ENCODE measurements at regions not wholly inside any gene's neighbourhood (a gene's known extent, or its start where the extent isn't known, plus 50 kb on each side); places are given as distances from the start of the nearest gene placed in this dataset.
"Not testable (repeated sequence)": the region's sequence is repeated elsewhere in the genome, so short reads cannot be mapped to it uniquely, and the experiment has no call there.

DNA sequence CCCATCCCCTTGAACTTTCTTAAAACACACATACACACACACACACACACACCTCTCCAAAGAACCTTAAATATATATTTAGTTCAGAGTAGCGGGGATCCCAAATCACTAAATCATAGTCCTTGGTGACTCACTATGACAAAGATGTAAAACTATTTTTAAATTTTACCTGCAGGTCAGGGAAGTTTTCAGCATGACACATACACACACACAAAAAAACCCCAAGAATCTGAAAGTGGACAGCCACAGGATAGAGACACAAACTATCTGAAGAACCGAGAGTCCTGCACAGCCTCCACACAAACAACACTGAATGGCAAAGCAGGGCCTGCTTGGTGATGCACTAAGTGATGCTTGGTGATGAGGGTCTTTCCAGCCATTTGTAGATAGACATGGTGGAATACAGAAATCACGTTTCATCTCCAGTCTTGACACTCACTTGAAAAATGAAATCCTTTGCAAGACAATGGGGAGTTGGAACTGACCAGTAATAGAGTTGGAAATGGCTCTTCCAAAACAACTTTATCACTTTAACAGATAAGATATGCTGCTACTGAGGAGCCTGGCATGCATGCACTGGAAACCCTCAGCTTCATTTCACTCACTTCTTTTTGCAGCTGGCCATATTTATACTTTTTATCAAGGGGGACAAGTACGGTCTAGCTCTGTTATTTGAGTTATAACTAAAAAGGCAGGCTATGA, 307.3 kb downstream of the RAPGEF2 start:
- no peak for DNase-seq

DNA sequence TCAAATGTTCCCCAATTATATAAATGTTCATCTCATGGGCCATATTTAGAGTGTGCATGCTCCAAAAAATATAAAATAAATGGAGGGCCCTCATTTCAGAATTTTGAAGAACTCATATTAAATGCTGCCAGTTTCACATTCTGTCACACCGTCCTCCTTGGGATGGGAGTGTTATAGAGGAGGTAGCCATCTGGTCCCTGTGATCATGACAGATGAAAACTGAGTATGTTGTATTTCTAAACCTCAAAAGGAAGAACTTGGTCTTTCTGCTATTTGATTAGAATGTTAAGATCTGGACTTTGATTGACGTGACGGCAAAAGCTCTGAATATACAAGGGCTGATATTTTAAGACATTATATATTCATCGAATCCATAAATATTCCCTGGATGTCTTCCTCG, 308.0 kb downstream of the RAPGEF2 start:
- DNase-seq, result no peak

DNA sequence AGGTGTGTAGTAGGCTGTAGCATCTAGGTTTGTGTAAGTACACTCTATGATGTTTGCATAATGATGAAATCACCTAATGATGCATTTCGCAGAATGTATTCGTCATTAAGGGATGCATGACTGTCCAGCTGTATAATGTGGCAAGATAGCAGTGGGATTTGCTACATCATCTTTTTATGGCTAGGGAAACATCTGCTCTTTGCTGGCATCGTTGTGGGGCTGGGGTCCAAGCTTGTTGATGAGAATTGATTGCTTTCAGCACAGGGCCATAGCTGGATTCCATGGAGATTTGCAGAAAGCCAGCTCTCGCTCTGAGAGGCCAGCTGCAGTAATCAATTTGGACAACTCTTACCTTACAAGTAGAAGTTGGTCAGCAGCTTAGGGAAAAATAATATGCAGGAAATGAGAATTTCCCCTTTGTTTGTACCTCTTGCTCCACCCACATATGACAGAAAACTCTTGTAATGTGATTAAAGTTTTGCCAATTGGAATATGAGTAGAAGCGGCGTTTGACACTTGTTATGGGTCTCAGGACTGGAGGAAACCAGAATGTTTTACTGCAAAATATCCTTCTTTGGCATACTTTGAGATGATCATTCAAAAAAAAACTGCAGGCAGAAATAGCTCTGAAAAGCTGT, 310.5 kb downstream of the RAPGEF2 start:
- no peak for DNase-seq

DNA sequence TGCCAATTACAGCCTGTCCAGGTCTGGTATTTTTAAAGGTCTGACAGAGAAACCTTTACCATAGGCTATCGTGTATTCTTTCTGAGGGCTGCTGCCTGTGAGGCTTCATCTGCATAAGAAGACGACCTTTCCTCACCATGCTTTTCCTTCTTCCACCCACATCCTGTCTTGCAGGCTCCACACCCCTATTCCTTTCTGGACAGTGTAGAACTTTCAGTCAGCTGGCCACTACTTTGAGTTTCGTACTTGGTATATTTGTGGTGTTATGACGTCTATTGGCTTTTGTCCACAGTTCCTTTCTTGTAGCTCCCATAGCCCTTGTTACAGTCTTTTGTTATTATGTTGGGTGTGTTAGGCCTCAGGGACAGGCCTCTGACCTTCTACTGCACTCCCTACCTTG, 311.4 kb downstream of the RAPGEF2 start:
- DNase-seq, result no peak

DNA sequence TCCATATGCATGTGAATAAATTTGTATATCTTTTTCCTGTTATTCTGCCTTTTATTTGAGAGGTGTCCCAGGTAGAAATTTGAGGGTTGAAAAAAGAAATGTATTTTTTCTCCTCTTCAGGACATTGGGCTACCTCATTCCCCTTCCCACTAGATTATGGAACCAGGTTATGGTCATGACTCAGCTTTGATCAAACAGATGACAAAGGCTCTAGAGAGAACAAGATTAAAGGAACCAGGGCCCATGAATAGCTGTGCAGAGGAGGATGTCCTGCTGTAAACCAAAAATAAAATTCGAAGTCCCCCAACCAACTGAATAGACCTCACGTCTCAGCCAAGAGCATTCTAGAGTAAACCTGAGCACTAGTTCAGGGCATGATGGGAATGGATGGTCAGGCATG, 313.2 kb downstream of the RAPGEF2 start:
- DNase-seq, result no peak

DNA sequence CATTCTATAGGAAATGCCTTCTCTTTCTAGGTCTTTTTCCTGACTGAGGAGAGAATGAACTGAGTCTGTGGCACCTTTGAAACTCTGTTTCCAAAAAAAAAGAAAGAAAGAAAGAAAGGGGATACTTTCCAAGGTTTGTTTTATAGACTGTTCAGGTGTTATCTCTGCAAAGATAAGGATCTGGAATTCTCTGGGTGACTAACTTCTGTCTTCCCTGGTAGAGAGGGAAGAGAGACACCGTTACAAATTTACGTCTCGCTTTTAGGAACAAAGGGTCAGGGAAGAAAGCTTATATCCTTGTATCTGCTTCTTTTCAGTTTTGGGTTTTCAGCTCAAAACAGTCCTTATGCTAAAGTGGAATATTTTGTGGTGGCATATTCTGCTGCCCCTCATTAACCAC, 314.1 kb downstream of the RAPGEF2 start:
- no peak for DNase-seq

DNA sequence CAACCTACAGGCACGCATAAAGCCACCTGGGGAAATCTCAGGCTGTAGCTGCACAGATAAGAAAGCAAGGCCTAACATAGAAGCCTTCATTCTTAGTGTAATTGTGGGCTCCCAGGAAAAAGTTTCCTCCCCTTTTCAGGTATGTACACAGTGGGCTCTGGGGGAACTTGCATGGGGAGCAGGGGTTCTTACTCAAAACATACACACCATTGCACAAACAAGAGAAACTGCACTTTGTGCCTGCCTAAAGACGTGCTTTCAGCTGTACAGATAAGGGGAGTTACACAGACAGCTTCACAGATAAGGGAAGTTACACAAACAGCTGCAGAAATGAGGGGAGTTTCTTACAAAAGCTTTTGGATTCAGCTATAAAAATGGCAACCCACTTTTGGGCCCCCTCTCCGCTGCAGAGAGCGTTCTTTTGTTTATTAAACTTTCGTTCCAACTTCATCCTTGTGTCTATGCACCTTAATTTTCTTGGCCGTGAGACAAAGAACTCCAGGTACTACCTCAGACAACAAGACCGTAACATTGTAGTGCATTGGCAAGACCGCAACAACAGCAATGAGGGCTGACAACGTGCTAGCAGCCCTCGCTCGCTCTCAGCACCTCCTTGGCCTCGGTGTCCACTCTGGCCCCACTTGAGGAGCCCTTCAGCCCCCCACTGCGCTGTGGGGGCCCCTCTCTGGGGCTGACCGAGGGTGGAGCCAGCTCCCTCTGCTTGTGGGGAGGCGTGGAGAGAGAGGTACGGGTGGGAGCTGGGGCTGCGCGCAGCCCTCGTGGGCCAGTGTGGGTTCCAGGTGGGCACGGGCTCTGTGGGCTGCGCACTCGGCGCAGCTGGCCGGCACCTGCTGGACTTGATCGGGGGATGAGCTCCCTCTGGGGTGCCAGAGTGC, 317.5 kb downstream of the RAPGEF2 start:
- DNase-seq, result no peak

DNA sequence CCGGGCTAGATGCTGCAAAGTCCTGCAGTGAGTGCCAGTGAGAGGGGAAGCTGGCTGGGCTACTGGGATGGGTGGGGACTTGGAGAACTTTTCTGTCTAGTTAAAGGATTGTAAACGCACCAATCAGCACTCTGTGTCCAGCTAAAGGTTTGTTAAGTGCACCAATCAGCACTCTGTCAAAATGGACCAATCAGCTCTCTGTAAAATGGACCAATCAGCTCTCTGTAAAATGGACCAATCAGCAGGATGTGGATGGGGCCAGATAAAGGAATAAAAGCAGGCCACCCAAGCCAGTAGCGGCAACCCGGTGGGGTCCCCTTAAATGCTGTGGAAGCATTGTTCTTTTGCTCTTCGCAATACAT, 318.2 kb downstream of the RAPGEF2 start:
- not testable (repeated sequence) for DNase-seq

DNA sequence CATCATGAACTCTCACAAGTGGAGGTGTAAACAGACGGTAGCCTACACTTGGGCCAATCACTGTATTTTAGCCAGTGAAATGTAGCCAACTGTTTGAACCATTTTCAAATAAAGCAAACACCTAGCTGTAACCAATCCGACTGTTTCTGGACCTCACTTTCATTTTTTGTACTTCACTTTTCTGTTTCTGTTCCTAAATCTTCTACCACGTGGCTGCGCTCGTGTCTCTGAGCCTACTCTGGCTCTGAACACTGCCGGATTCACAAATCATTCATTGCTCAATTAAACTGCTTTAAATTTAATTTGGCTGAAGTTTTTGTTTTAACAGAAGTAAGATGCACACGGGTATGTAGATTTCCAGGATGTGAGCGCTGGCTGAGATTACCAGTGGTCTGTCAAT, 319.1 kb downstream of the RAPGEF2 start:
- DNase-seq, result no peak

DNA sequence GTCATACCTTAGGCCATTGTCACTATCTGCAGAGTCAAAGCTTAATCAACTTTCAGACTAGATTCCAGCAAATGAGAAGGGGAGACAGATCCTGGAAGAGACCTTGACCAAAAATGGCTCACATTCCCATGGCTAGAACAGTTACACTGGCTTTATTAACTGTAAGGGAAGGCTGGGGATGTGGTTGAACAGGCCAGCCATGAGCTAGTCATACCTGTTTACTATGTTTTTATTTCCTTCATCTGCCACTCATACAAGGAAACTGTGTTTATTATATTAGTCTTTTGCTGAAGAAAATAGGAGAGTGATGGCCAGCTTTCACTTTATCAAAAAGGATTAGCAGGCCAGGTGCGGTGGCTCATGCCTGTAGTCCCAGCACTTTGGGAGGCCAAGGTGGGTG, 319.7 kb downstream of the RAPGEF2 start:
- DNase-seq, result no peak

DNA sequence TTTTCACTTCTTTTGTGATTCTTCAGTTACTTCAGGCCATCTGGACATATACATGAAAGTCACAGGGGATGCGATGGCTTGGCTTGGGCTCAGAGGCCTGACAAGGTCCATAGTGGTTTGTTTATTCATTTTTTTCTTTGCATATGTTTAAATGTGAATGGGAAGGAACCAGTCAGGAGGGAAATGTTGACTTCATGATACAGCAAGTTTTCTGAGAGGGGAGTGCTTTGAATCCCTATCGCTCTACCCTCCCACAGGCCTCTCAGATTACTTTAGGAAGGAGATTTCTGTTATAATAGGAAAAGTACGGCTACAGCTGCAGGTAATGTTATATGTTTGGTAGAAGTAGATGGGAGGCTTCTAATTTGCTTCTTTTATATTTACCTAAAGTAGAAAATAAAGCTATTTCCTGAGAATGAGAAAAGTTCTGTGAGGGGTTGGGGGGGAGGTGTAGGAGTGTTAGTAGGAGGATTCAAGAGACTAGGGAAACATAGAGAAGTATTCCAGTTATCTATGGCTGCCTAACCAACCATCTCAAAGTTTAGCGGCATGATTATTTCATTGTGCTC, 322.9 kb downstream of the RAPGEF2 start:
- no peak for DNase-seq

DNA sequence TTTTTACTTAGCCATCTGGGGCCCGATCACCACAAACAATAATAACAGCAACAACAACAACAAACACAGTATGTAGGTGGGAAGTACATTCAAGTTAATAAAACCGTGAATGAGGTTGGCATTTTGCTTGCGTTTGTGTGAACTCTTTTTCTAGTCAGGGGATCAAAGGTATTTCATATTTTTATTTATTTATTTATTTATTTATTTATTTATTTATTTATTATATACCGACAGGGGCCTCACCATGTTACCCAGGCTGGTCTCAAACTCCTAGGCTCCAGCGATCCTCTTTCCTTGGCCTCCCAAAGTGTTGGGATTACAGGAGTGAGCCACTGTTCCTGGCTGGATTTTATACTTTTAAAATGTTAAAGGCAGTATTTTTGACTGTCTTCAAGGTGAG, 325.4 kb downstream of the RAPGEF2 start:
- no peak for DNase-seq

DNA sequence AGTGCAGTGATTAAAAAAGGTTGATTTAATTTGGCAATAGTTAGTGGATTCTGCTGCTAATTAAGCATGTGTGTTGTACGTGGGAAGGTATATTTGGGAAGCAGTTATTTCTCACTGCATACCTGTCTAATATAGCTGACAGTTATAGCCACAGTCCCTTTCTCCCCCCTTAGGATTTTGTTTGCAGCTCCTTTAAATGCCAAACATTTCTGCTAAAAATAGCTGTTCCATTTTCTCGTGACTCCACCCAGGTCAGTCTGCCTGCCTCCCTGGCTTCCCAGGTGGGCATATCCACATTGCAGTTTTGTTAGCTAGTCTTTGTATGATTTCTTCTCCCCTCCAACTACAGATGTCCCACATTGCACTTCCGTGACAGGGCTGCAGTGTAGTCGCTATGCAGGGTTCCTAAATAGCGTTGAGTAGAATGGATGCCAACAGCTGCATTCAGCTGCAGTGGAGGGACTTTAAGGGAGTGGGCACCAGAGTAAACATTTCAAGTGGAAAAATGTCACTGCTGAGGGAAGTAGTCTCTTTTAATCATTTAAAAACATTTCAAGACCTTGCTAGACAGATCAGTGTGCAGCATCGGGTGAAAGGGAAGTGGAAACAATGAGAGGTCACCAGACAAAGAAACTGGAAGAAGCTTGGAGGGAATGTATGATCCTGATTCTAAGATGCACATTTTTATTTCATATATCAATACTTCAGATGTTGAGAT, 326.3 kb downstream of the RAPGEF2 start:
- no peak for DNase-seq

DNA sequence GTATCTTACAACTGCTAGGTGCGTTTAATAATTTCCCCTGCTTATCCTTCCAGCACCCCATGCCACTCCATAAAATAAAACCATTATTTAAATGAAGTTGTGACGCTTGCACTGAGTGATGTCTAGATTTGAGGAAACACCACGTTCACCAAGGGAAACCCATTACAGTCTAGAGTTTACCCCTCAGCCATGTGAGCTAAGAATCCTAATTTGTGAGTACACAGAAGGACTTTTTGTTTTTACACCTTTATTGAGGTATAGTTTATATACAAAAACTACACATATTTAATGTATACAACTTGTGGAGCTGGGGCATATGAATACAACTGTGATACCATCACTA, 326.8 kb downstream of the RAPGEF2 start:
- DNase-seq, result no peak

DNA sequence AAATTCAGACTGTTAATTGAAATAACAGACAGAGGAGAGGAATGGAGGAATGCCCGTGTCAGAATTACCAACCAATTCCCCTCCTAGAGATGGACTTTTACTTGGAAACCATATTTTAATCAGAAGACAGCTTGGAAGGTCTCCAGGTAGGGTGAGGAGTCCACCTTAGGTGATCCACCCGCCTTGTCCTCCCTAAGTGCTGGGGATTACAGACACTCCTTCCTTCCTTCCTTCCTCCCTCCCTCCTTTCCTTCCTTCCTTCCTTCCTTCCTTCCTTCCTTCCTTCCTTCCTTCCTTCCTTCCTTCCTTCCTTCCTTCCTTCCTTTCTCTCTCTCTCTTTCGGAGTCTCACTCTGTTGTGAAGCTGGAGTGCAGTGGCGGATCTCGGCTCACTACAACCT, 328.0 kb downstream of the RAPGEF2 start:
- DNase-seq, result no peak

DNA sequence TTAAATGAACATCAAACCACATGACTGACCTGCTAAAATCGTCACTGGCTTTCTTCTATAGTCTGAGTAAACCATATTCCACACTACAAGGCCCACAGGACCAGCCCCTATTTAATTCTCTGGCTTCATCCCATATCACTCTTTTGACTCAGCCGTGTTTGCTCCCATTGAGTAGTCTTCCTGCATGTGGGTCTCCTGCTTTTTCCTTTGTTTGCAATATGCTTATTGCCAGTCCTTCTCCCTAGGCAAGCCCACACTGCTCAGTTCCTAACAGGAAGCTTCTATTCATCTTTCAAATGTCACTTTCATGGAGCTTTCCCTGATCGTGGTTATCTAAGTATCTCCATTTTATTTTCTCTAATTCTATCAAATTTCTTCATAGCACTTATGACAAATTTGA, 329.6 kb downstream of the RAPGEF2 start:
- DNase-seq, result no peak

DNA sequence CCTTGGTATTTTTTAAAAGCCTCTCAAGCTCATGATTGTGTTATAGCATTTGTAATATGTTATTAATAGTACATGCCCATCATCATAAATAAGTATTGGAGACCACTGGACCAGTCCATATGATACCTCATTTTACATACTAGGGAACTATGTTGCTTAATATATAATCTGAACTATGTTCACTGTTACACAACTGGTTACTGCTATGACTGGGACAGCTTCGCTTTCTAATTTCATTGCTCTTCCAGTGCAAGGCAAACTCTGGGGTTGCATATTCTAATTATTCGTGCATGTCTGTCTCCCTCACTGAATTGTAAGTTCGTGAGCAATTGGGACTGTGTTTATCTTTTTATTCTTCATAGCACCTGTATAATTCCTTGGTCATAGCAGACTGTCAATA, 330.5 kb downstream of the RAPGEF2 start:
- no peak for DNase-seq

DNA sequence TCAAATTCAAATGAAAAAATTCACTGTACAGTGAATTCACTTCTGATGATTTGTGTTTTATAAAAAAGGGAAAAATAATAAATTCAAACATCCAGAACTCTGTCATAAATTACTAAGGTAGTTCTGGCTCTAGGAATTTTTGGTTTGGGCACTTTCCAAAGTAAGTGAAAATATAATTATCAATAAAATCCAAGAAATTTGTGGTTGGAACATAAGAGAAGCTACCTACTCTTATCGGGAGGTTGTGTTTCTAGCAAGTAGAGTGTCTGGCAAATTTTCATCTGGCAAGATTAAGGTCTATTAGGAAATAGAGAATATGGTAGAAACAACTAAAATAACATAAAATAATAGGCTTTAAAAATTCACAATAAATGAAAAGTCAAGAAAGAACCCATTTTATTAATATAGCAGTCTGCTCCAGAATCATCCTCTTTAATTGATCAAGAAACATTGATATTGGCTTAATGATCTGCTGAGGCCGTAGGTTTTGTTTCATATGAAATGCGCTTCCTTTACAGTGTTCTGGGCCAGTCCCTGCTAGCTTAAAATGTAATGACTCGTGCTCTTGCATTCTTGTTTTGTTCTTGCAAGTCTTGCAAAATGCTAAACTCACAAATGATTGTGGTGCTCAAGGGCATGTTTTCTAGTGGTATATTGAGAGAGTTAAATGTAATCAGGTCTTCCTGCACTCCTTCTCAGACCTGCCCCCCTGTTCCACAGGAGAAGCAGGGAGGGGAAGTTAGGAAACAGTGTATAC, 331.4 kb downstream of the RAPGEF2 start:
- no peak for DNase-seq

DNA sequence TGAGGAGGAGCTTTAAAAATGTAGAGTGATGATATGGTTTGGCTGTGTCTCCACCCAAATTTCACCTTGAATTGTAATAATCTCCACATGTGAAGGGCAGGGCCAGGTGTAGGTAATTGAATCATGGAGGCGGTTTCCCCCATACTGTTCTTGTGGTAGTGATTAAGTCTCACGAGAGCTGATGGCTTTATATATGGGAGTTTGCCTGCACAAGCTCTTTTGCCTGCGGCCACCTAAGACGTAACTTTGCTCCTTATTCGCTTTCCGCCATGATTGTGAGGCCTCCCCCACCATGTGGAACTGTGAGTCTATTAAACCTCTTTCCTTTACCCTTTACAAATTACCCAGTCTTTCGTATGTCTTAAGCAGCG, 332.0 kb downstream of the RAPGEF2 start:
- DNase-seq, result no peak

DNA sequence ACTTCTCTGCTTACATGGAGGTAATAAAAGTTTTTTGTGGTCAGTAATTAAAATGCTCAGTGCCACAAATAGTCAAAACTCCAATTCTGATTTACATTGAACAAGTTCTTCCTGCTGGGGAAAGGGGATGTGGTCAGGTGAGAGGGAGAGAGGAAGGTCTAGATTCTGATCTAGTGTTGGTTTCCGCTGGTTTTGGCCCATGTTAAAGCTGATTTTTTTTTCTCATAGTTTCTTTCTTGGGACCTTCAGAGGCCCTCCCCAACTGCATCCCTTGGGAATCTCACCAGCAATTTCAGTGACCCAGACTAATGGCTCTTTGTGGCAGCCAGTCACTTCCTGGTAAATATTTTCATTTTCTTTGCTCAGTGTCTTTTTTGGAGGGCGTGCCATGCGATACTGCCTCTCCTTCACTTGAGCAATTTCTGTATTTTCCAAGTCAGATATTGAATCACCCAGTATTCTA, 332.7 kb downstream of the RAPGEF2 start:
- DNase-seq, result no peak

DNA sequence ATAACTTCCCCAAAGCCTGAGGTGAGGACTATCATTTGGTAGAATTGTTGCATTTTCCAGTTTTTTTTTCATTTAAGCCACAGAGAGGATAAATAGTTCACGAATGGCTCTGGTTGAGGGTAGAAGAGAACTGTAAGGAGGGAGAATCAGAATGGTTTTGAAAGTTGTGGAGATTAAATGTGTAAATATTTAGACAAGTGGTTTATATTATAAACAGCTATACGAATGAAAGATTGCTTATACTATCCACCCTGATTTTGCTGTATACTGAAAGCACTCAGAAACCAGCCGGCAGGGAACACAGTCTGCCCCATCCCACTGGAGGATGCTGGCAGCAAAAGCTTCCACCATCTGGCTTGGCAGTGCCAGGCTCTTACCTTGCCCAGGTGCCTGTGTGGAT, 341.1 kb downstream of the RAPGEF2 start:
- DNase-seq, result no peak

DNA sequence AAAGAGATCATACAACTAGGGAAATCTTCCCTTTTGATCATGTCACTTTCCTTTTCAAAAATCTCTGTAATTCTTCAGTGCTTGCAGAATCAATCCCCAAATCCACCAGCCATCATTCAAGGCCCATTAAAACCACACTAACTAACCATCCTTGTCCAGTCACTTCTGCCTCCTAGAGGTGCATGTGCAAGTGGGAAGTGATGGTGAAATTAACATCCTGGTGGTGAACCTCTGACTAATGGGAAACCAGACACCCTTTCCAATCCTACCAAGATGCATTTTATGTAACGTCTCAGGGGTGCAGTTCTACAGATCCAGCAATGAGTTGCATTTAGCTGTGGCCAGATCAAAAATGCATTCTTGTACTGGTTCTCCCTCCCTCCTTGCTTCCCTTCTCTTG, 341.8 kb downstream of the RAPGEF2 start:
- no peak for DNase-seq
